ENCODE measurements at regions not wholly inside any gene's neighbourhood (a gene's known extent, or its start where the extent isn't known, plus 50 kb on each side); places are given as distances from the start of the nearest gene placed in this dataset.

DNA sequence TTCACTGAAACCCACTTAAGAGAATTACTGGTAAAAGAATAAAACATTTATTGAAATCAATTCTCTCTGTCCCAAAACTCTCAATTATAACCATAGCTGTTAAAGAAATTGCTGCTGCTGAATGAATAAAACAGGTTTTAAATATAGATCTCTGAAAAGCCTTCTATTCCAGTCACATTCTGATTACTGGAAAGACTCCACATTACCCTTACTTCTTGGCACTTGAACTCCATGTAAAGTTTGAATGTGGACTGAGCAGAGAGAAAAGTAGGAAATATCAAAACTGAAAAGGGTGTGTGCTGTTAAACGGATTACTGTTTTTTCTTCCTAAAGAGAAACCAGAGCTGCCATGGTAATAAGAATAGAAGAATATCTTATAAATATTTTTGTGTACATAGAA, 655.3 kb upstream of the SETBP1 start:
- no peak for DNase-seq

DNA sequence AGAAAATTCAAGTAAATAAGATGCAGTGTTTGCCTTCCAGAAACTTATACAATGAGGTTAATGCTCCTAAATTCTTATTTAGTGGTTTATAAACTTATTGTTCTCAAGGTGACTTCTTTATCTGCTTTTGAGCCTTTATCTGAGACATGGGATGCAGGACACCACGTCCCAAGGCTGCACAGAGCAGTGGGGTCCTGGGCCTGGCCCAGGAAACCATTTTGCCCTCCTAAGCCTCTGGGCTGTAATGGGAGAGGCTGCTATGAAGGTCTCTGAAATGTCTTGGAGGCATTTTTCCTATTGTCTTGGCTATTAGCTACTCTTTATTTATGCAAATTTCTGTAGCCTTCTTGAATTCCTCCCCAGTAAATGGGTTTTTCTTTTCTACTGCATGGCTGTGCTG, 652.6 kb upstream of the SETBP1 start:
- DNase-seq: no peak

DNA sequence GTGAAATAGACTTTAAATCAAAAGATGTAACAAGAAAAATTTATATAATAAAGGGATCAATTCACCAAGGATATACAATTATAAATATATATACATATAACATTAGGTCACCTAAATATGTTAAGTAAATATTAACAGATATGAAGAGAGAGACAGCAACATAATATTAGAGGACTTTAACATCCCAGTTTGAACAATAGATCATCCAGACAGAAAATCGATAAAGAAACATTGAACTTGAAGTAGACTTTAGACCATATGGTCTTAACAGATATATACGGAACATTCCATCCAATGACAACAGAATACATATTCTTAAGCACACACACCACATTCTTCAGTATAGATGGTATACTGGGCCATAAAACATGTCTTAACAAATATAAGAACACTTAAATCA, 649.6 kb upstream of the SETBP1 start:
- no peak for DNase-seq

DNA sequence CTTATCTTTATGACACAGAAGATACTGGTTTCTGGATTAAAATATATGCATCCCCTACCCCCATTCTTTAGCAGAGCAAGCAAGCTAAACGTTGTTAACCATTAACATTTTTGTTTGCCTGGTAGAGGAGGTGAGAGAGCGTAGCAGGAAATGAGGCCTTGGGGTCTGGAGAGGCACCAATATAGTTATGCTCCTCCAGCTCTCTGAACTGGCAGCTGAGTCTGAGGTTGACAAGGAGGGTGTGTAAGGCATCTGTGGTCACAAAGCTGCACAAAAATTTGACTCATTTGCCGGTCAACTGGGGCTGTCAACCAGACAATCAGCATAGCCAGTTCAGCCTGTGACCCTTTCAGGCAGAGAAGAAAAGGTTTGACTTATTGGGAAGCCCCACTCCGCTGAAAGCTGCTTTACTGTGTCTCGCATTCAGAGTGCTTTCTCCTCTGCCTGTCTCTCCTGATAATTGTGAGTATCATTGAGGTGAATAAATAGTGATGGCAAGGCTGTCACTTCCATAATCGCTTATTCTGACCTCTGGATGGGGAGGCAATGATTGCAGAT, 647.5 kb upstream of the SETBP1 start:
- no peak for DNase-seq

DNA sequence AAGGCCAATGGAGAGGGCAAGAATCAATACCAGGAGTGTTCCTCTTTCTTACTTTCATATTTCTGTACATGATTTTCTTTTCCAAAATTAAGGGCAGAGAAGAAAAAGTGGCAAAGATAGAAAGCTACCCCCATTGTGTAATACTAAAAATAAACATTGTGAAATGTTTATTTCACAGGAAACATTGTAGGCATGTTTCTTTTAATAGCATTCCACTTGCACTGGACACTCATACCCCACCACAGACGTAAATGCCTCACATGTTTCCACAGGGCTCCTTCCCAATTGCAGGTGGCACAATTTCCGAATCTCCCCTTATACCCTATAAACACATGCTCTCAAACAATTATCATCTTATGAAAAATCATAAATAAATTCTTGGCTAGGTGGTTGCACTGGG, 645.1 kb upstream of the SETBP1 start:
- DNase-seq: no peak

DNA sequence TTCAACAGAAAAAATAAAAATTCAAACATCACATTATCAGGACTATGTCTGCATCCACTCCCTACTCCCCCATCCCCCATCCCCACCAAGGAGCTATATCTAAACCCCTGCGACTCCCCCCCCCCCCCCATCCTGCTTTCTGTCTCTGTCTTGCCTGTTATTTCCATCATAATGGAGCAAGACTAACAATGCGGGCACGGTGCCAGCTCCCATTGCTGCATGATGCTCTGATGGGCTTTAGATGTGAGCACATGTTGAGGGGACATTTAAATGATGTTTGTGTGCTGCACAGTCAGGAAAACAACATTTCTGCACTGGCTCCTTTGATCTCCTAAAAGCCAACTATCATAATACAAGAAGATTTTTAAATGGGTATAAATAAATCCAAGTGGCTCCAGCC, 644.2 kb upstream of the SETBP1 start:
- DNase-seq: no peak

DNA sequence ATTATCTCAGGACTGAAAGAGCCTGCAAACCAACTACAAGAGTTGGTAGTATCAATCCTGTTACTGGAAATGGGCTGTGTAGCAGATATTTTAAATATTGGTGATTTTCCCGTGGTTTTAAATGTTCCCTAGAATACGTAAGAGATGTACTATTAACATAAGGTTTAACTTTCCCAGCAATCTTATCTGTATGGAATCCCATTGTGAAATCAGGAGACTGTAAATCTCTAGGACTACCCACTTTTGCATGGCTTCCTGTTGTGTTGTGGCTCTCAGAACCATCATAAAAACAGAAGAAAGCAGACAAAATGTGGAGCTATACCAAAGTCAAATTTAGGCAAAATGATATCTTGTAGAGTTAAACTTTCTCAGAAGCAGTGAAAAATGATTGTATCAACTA, 641.5 kb upstream of the SETBP1 start:
- DNase-seq: no peak

DNA sequence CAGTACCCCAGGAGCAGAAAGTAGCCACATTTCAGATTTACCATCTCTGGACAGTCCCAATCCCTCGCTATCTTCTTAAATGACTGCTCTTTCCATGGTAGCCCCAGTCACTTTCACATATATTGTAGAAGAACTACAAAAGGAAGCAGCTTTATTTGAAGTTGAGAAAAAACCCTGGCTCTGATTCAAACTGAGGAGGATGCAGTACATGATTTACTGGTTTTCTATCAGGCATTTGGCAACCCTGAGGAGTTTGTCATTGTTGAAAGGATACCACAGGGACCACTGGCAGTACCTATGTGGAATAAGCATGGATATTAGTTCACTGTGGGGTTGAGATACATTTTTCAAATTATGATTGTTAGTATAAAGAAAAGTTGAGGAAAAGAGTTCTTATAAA, 640.9 kb upstream of the SETBP1 start:
- DNase-seq: no peak

DNA sequence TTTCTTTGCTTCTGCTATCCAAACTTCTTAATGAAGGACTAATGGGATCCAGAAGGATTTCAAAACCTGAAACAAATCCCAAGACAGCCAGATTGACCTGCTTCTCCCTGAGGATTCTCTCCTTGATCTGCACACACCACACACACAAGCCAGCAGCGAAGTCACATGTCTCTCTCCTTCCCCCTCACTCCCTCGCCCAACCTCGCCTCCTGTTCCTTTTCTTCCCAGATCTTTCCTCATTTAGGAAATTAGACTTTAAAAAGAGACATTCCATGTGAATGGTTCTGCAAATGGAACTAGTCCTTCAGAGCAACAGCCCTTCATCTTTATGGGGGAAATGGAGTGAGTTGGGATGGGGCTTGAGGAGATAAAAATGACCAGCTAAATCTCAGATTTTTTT, 639.1 kb upstream of the SETBP1 start:
- no peak for DNase-seq

DNA sequence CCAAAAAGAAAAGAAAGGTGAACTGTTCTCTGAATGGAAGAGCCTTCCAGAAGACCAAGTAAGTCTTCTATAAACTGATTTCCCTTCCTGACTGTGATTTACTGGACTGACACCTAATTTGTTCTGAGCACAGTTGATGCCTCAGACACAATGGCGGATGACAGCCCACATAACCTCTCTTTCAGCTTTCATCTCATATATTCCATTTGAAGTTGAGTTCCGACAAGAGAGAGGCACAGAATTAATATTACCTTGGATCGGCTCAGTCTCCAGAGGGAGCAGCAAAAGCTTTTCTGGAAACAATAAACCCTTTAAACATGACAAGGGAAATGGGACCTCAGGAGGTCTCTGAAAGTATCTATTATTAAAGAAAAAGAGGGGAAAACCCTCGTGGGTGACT, 638.7 kb upstream of the SETBP1 start:
- no peak for DNase-seq

DNA sequence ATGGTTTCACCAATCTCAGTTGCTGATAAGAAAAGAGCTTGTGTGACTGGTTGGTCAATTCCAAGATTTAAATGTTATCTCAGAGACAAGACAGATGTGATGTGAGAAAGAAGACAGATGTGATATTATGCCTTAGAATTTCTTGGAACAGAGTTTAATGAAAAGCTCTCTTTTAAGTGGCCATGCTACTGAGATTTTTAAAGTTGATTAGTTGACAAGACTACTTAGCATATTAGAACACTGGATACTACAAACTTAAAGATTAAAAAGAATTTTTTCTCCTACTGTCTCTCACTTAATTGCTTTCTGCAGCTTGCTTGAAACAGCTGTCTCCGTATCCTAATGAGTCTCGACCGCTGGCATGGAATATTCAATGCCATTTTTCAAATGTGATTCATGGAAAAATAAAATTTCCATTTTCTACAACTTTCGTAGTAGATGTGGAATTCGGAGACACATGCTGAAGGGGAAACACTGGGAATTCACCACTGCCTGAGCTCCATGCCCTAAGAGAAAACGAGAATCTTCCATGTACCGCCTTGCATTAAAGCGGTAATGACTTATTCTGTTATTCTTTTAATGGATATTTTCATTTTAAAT, 634.2 kb upstream of the SETBP1 start:
- no peak for DNase-seq

DNA sequence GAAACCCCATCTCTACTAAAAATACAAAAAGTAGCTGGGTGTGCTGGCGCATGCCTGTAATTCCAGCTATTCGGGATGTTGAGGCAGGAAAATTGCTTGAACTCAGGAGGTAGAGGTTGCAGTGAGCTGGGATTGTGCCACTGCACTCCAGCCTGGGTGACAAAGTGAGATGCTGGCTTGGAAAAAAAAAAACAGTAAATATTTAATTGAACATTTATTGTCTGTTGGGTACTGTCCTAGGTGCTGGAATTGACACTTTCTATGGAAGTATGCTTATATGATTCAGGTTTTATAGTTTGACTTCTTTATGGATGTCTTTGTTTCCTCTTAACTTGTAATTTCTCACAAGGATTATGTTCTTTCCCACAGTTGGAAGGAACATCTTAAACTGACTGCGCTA, 633.1 kb upstream of the SETBP1 start:
- DNase-seq: no peak

DNA sequence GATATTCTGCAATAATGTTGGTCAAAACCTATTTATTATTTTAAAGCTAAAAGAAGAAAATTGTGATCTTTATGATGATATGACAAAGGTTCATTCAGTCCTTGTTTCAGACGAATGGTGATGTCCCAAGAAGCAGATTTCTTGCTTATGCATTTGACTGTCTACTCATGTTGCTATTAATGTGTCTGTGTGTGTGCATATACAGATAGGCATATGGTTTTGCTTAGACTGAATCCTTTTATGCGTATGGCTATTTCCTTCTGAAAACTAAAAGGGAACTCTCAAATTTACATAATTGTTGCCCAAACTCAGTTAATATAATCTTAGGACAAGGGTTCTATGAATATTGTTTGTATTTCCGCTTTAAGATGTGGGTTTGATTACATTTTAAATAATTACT, 632.3 kb upstream of the SETBP1 start:
- DNase-seq: no peak

DNA sequence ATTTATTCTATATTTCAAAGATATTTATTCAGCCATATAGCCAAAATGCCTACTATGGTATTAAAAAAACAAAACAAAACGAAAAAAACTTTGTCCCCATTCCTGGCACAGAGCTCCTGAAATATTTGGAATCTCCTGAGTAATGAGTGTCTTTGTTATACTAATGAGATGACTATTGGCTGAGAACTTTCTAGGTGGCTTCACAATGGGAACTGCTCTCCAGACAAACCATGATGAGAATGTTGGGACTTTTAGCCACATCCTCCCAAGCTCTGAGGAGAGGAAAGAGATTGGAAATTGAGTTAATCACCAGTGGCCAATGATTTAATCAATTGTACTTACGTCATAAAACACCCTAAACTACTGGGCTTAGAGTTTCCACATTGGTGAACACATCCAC, 631.8 kb upstream of the SETBP1 start:
- no peak for DNase-seq

DNA sequence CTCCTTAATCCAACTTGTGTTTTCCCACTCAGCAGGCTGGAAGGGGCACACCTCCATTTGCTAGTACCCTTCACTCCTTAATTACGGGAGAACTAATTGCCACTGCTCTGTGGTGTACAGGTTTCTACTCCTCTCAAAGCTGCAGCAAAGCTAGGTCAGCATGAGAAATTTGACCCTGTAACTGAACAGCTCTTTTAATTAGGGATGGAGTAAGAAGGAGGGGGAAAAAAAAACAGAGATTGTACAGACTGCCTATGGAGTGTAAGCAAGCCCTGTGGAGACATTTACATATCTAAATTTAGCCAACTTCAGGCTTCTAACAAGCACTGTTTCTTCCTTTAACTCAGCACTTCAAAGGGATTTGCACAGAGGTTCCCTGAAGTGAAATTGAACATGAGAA, 629.7 kb upstream of the SETBP1 start:
- no peak for DNase-seq

DNA sequence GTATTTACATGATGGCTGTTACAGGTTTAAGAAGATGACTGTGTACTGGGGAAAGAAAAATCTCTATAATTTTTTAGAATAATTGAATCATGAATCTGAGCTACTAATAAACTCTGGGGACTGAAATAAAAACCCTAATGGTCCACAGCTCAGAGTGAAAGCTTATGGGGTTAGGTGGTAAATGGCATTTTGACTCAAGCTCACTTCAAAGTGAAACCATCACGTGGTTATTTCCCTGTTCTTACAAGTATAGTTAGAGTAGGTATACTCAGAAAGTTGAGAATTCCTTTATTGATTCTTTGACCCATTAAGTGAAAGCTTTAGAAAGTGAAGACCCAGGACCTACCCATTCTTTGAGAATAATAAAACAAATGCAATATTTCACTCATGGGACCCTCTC, 626.2 kb upstream of the SETBP1 start:
- DNase-seq: no peak

DNA sequence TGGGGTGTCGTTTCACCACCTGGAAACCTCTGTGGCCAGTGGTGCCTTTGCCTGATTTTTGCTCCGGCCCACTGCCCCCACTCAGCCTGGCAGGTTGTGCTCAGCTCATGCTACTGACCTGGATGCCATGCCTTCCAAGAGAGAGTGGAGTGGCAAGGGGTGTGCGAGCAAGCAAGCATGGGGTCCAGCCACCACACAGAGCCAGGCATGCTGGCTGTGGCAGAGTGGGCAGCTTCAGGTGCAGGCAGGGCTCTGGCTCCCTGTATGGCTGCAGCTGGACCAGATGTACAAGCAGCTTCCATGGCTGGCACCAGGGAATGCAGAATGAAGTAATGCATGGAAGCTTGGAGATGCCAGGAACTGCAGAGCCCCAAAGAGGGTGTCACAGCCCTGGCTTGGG, 620.5 kb upstream of the SETBP1 start:
- DNase-seq: no peak

DNA sequence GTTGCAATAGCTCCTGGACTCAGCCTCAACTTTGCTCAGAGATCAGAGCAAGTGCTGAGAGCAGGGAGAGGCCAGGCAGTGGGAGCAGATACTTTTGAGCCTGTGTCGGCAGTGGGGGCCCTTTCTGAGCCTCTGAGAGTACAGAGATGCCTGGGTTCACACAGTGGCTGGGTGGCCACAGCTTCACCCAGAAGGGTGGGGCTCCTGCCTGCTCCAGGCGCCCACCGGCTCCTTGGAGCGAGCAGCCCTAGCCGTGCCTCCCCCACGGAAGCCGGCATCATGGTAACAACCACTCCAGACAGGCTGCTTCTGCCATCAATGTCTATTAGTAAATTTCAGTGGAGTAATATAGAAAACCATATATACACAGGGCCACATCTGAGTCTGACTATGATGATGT, 619.2 kb upstream of the SETBP1 start:
- DNase-seq: no peak

DNA sequence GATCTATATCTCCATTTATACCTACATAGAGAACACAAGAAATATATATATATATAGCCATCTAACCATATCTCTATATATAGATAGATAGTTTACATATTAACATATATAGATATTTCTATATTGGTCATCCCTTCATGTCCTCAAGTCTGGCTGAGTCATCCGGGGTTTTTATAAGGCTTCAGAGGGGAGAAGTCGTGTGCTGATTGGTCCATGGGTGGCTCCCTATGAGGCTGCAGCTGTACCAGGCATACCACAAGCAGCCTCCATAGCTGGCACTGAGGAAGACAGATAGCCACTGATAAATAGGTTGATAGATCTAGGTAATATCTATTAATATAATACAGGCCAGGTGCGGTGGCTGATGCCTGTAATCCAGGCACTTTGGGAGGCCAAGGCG, 618.3 kb upstream of the SETBP1 start:
- no peak for DNase-seq

DNA sequence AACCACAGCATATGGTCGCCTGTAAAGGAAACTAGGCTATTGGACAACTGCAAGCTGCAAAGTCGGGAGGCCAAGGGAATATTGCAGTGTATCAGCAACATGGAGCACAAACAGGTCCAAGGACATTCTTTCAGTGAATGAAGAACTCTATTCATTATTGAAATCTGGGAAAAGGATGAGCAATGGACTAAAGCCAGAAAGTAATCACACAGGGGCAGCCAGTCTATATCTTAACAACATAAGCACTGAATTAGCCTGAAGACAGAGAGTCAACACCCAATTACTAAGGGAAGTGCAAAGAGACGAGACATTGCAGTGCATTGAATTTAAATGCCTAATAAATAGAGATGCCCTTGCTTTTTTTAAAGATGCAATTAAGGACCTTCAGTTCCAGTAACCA, 615.5 kb upstream of the SETBP1 start:
- DNase-seq: no peak

DNA sequence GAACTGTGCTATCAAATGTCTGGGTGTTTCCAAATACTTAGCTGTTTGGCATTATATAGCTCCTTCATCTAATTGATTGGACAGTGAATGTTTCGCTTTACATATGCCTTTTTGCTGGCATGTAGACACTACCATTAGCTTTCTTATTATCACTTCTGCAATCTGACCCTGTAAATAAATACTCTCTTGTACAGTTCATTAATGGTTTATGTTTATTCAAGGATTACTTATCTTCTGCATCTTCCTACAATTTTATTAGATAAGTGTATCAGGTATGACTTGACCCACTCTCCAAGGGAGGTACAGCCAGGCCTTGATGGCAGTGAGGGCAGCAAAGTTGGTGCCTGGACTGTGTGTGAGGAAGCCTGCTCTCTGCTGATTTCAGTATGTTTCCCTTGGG, 614.1 kb upstream of the SETBP1 start:
- no peak for DNase-seq

DNA sequence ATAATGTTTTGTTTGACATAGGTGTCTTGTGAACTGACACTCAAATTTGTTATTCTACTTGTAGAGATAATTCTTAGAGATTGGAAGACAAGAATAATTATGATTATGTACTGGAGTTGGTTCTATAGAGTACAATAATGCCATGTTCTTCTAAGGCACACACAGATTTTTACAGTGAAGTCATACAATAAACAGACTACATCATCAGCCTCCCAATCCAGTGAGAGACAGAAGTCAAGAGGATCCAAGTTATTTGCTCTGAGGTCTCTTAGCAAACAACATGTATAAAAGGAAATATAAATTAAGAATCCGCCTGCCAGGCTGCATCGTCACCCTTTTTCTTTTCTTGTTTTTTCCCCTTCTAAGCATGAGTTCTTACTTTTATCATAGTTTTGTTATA, 613.5 kb upstream of the SETBP1 start:
- no peak for DNase-seq

DNA sequence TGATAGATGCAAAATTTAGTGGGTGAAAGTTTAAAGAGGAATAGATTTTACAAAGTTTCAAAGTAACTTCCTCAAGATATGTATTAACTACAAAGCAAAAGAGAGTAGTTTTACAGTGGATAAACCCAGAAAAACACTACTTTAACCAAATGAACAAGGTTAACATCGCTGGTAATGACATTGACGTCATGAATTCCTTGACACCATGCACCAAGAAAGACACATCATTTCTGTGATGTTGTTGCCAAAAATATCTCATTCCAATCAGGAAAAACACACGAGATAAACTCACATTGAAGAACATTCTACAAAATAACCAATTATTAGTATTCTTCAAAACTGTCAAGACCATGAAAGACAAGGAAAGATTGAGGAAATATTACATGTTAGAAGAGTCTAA, 605.6 kb upstream of the SETBP1 start:
- no peak for DNase-seq

DNA sequence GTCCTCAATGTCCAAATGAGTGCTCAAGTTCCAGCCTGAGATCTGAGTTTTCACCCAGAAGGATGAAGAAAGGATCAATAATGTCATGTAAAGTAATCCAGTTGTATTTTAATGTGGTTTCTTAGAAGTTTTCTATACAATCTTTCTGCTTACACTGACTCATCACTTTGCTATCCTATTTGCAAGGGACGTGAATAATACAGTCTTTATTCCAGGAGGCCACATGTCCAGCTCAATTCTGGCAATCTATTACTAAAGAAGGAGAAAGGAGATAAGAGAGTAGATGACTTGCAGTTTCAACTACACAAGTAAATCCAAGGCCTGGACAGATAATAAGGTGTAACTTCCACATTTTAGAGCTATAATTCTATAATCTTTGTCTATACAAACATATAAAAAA, 601.1 kb upstream of the SETBP1 start:
- no peak for DNase-seq

DNA sequence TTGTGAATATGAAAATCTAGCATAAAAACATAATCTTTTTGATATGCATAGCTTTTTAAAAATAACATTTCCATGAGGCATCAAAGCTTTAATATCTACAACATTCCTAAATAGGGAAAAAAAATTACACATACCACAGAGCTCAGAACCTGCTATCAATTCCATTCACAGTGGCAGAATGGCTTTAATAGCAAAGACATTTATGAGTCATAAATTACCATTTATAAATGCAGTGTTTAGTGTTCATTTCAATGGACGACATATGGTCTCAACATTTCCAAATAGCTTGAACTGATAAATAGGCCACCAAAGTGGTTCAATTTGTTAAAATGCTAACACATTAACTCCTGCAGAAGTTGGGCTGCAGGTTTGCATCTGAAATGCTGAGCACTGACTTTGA, 600.6 kb upstream of the SETBP1 start:
- no peak for DNase-seq

DNA sequence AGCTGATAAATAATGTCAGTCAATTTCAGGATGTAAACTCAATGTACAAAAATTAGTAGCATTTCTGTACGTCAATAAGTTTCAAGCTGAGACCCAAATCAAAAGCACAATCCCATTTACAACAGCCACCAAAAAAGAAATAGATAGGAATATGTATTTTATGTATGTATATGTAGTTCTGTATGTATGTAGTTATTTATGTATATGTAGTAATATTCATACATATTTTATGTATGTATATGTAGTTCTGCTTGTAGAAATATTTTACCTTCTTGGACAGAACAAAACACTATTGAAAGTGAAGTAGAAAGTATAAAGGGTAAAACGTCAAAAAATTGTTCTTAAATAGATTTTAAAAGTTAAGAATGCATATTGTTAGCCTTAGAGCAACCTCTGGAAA, 591.0 kb upstream of the SETBP1 start:
- no peak for DNase-seq

Data from SIG-M5 (cell line).